Gastroesophageal sphincter (tissue), 4 donors: ENCODE measurements at regions not wholly inside any gene's neighbourhood (a gene's known extent, or its start where the extent isn't known, plus 50 kb on each side); places are given as distances from the start of the nearest gene placed in this dataset.

Source experiments
- ATAC-seq: fragments of 150-250 bp; one replicate; pipeline ENCODE4 v1.9.1; 2016; ENCODE audit warnings: mild to moderate bottlenecking, moderate library complexity
- H3K27ac ChIP-seq, 4 donors: fragments of 200-600 bp; sonication (generic) in 3 of 4; 1 replicate in 3 of 4; 2 replicates in 1 of 4; pipeline ENCODE4 v1.5.1; 2016 to 2019
- H3K27me3 ChIP-seq: fragments of 200-600 bp; sonication (generic); one replicate; pipeline ENCODE4 v1.5.1; 2019
- H3K36me3 ChIP-seq, 2 donors: fragments of 200-600 bp; sonication (generic); one replicate each; pipeline ENCODE4 v1.5.1; 2019; ENCODE audit warnings: control low read depth in 1 of 2
- H3K4me1 ChIP-seq, 3 donors: fragments of 200-600 bp; sonication (generic); 1 replicate in 2 of 3; 2 replicates in 1 of 3; pipeline ENCODE4 v1.5.1; 2016 to 2019; ENCODE audit warnings: control low read depth in 2 of 3
- H3K4me3 ChIP-seq, 2 donors: fragments of 200-600 bp; sonication (generic); one replicate each; pipeline ENCODE4 v1.5.1; 2019; ENCODE audit warnings: mild to moderate bottlenecking in 1 of 2, moderate library complexity in 1 of 2
- H3K9me3 ChIP-seq, 3 donors: fragments of 200-600 bp; sonication (generic); one replicate each; pipeline ENCODE4 v1.5.1; 2017 to 2019; ENCODE audit warnings: control low read depth in 2 of 3
- CTCF ChIP-seq, 4 experiments: fragments of 200-600 bp in 2 of 4; fragments of 450-650 bp in 2 of 4; sonication (generic) in 1 of 4; IDR thresholded peaks; one replicate each; pipeline ENCODE4 v1.5.1; 2017 to 2019; ENCODE audit warnings: antibody characterized with exemption in 4 of 4, mild to moderate bottlenecking in 2 of 4, moderate library complexity in 2 of 4
- EP300 ChIP-seq: sonication (generic); formaldehyde crosslinking; IDR thresholded peaks from one replicate; pipeline ENCODE4 v1.6.1; 2017; ENCODE audit warnings: antibody characterized with exemption, mild to moderate bottlenecking
- POLR2A ChIP-seq, 2 donors: fragments of 450-650 bp; IDR thresholded peaks; one replicate each; pipeline ENCODE4 v1.6.1; 2017; ENCODE audit warnings: antibody characterized with exemption in 2 of 2, mild to moderate bottlenecking in 2 of 2, moderate library complexity in 1 of 2
- POLR2AphosphoS5 ChIP-seq: sonication (generic); formaldehyde crosslinking; IDR thresholded peaks from one replicate; pipeline ENCODE4 v1.6.1; 2017; ENCODE audit warnings: antibody characterized with exemption
- WGBS, 2 donors: methylation state at CpG; one replicate each; pipeline ENCODE4 v1.1.5; 2018; ENCODE audit warnings: low coverage in 1 of 2; 5-methylcytosine and 5-hydroxymethylcytosine counted together

- no peaks in the 10 kb centered on the region for H3K36me3 ChIP-seq
- peaks cover 0 to under 1% (median 0%) of the 10 kb centered on the region in 3 donors for H3K9me3 ChIP-seq
- no peaks in the 10 kb centered on the region for H3K27me3 ChIP-seq
- no peak for ATAC-seq
- H3K4me1 ChIP-seq: no peaks in the 10 kb centered on the region
- TF ChIP-seq CTCF (IDR thresholded peaks at IDR 0.05) (no peak), EP300 (no peak)
- no peak overlapping the region for H3K27ac ChIP-seq
- H3K4me3 ChIP-seq: no peak overlapping the region
- 92% methylated on average over 4 of the region's 4 CpGs; no CpG with 5 or more reads in 1 of the 2 donors for WGBS, 2 donors
These were observed 385.8 kb upstream of the GRM3 start for GRCh38 chr7:86257894-86258293.

- WGBS, 2 donors: no CpG with 5 or more reads among the region's 2 CpGs
These were observed 391.3 kb upstream of the GRM3 start for GRCh38 chr7:86252406-86252805.

GRCh38 chr7:86248977-86249376 is 394.7 kb upstream of the GRM3 start:
- no peak for ATAC-seq
- H3K27ac ChIP-seq: no peak overlapping the region
- H3K4me3 ChIP-seq: no peak overlapping the region
- no peaks in the 10 kb centered on the region for H3K4me1 ChIP-seq
- H3K36me3 ChIP-seq: no peaks in the 10 kb centered on the region
- TF ChIP-seq CTCF (IDR thresholded peaks at IDR 0.05) (no peak), EP300 (no peak), POLR2A (IDR thresholded peaks at IDR 0.05) (no peak), POLR2AphosphoS5 (no peak)
- peaks cover 0 to 9% (median 0%) of the 10 kb centered on the region in 3 donors for H3K9me3 ChIP-seq
- H3K27me3 ChIP-seq: no peaks in the 10 kb centered on the region
- 33% methylated on average over 1 of the region's 1 CpG for WGBS, 2 donors

More at GRCh38 chr7:86252406-86252805, 391.3 kb upstream of the GRM3 start:
- no peak for ATAC-seq
- TF ChIP-seq POLR2A (IDR thresholded peaks at IDR 0.05) (no peak), POLR2AphosphoS5 (no peak), CTCF (IDR thresholded peaks at IDR 0.05) (no peak), EP300 (no peak)
- H3K4me3 ChIP-seq: no peak overlapping the region
- H3K27me3 ChIP-seq: no peaks in the 10 kb centered on the region
- H3K36me3 ChIP-seq: no peaks in the 10 kb centered on the region
- H3K4me1 ChIP-seq: no peaks in the 10 kb centered on the region
- peaks cover 0 to 9% (median 0%) of the 10 kb centered on the region in 3 donors for H3K9me3 ChIP-seq
- no peak overlapping the region for H3K27ac ChIP-seq

- WGBS, 2 donors: 47 to 78% methylated on average over 1 of the region's 1 CpG
- no peak for TF ChIP-seq EP300
- TF ChIP-seq POLR2A (IDR thresholded peaks at IDR 0.05): no peak
- TF ChIP-seq CTCF (IDR thresholded peaks at IDR 0.05): no peak
- no peak for TF ChIP-seq POLR2AphosphoS5
- no peaks in the 10 kb centered on the region for H3K9me3 ChIP-seq
- H3K4me1 ChIP-seq: no peaks in the 10 kb centered on the region
- H3K4me3 ChIP-seq: no peak overlapping the region
- ATAC-seq: no peak
- H3K27ac ChIP-seq: no peak overlapping the region
- no peaks in the 10 kb centered on the region for H3K36me3 ChIP-seq
- H3K27me3 ChIP-seq: no peaks in the 10 kb centered on the region
These were observed 400.5 kb upstream of the GRM3 start for GRCh38 chr7:86243171-86243570.

GRCh38 chr7:86226191-86226590 is 417.5 kb upstream of the GRM3 start:
- WGBS, 2 donors: 100% methylated on average over 1 of the region's 3 CpGs; no CpG with 5 or more reads in 1 of the 2 donors
- Histone ChIP-seq H3K36me3 (no peaks in the 10 kb centered on the region), H3K4me3 (no peak overlapping the region), H3K27ac (no peak overlapping the region), H3K4me1 (no peaks in the 10 kb centered on the region), H3K27me3 (no peaks in the 10 kb centered on the region), H3K9me3 (peaks cover 0 to 14% (median 0%) of the 10 kb centered on the region in 3 donors)
- TF ChIP-seq CTCF (IDR thresholded peaks at IDR 0.05): no peak
- TF ChIP-seq POLR2A (IDR thresholded peaks at IDR 0.05): no peak
- no peak for TF ChIP-seq EP300
- no peak for TF ChIP-seq POLR2AphosphoS5
- no peak for ATAC-seq
